Parathyroid adenoma (tissue), 2 donors: ENCODE measurements at regions not wholly inside any gene's neighbourhood (a gene's known extent, or its start where the extent isn't known, plus 50 kb on each side); places are given as distances from the start of the nearest gene placed in this dataset.

Source experiments
- H2AFZ ChIP-seq: fragments of 300-600 bp; sonication (generic); one replicate; pipeline ENCODE4 v1.7.0; 2017; ENCODE audit warnings: antibody characterized with exemption, mild to moderate bottlenecking
- H3K27ac ChIP-seq: fragments of 300-600 bp; sonication (generic); one replicate; pipeline ENCODE4 v1.7.0; 2017
- H3K27me3 ChIP-seq: fragments of 300-600 bp; sonication (generic); one replicate; pipeline ENCODE4 v1.7.0; 2017; ENCODE audit warnings: low read length; ENCODE audit not compliant: control insufficient read depth, insufficient read depth
- H3K36me3 ChIP-seq: fragments of 300-600 bp; sonication (generic); one replicate; pipeline ENCODE4 v1.7.0; 2017; ENCODE audit warnings: low read length; ENCODE audit not compliant: control insufficient read depth, insufficient read depth
- H3K4me1 ChIP-seq: fragments of 300-600 bp; sonication (generic); one replicate; pipeline ENCODE4 v1.7.0; 2017; ENCODE audit warnings: control low read depth
- H3K4me2 ChIP-seq: fragments of 300-600 bp; sonication (generic); one replicate; pipeline ENCODE4 v1.7.0; 2017; ENCODE audit warnings: low read length
- H3K4me3 ChIP-seq: fragments of 300-600 bp; sonication (generic); one replicate; pipeline ENCODE4 v1.7.0; 2017; ENCODE audit warnings: low read depth, low read length
- H3K79me2 ChIP-seq: fragments of 300-600 bp; sonication (generic); one replicate; pipeline ENCODE4 v1.7.0; 2017; ENCODE audit warnings: control low read depth
- H3K9ac ChIP-seq: fragments of 300-600 bp; sonication (generic); one replicate; pipeline ENCODE4 v1.7.0; 2017; ENCODE audit warnings: mild to moderate bottlenecking
- H3K9me3 ChIP-seq: fragments of 300-600 bp; sonication (generic); one replicate; pipeline ENCODE4 v1.7.0; 2017; ENCODE audit warnings: low read length; ENCODE audit not compliant: control insufficient read depth
- CTCF ChIP-seq: fragments of 300-600 bp; sonication (generic); IDR thresholded peaks from one replicate; pipeline ENCODE4 v1.7.0; 2017; ENCODE audit warnings: antibody characterized with exemption, mild to moderate bottlenecking
- donor health status: primary hyperparathyroidism.

- Histone ChIP-seq H3K4me3 (no peak overlapping the region), H3K79me2 (no peaks in the 10 kb centered on the region), H3K27me3 (no peaks in the 10 kb centered on the region), H2AFZ (no peak overlapping the region), H3K9ac (no peak overlapping the region), H3K9me3 (no peaks in the 10 kb centered on the region), H3K4me1 (no peaks in the 10 kb centered on the region), H3K27ac (no peak overlapping the region), H3K36me3 (no peaks in the 10 kb centered on the region), H3K4me2 (no peak overlapping the region)
- no peak for TF ChIP-seq CTCF
Observed at GRCh38 chr1:168442931-168443330, 100.9 kb downstream of the XCL2 start.

DNA sequence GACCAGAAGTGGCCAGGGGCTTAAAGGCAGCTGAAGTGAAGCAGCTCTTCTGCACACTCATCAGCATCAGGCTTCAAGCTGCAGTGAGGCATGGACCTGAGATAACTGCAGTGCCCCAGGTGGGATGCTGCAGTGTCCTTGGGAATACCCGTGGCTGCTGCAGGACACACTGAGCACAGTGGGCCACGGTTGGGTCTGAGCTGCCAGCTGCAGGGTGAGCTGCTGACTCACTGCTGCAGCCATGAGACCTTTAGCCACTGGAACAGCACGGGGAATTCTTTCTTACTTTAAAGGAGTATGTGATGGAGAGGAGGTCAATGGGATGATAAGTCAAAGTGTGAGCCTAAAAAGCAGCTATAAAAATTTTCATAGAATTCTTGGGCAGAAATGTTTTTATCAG lies 102.1 kb downstream of the XCL2 start:
- no peak for TF ChIP-seq CTCF
- Histone ChIP-seq H3K9ac (no peak overlapping the region), H3K27ac (no peak overlapping the region), H3K9me3 (no peaks in the 10 kb centered on the region), H3K36me3 (no peaks in the 10 kb centered on the region), H3K4me1 (no peaks in the 10 kb centered on the region), H3K4me2 (no peak overlapping the region), H3K79me2 (no peaks in the 10 kb centered on the region), H3K27me3 (no peaks in the 10 kb centered on the region), H3K4me3 (no peak overlapping the region), H2AFZ (no peak overlapping the region)

- Histone ChIP-seq H3K4me2 (no peak overlapping the region), H3K4me3 (no peak overlapping the region), H2AFZ (no peak overlapping the region), H3K27me3 (no peaks in the 10 kb centered on the region), H3K4me1 (no peaks in the 10 kb centered on the region), H3K36me3 (no peaks in the 10 kb centered on the region), H3K79me2 (no peaks in the 10 kb centered on the region), H3K27ac (no peak overlapping the region), H3K9me3 (no peaks in the 10 kb centered on the region), H3K9ac (no peak overlapping the region)
- peak; percentile 29 for TF ChIP-seq CTCF
Observed at GRCh38 chr1:168439456-168440375, 104.1 kb downstream of the XCL2 start.

GRCh38 chr1:168438626-168439025 lies 105.2 kb downstream of the XCL2 start:
- no peak overlapping the region for H3K4me3 ChIP-seq
- no peak overlapping the region for H2AFZ ChIP-seq
- H3K4me1 ChIP-seq = no peaks in the 10 kb centered on the region
- H3K4me2 ChIP-seq = no peak overlapping the region
- H3K27me3 ChIP-seq = no peaks in the 10 kb centered on the region
- no peak overlapping the region for H3K9ac ChIP-seq
- H3K27ac ChIP-seq = no peak overlapping the region
- no peaks in the 10 kb centered on the region for H3K79me2 ChIP-seq
- no peak for TF ChIP-seq CTCF
- H3K36me3 ChIP-seq = no peaks in the 10 kb centered on the region
- no peaks in the 10 kb centered on the region for H3K9me3 ChIP-seq

GRCh38 chr1:168437821-168438220 lies 106.0 kb downstream of the XCL2 start:
- H3K4me3 ChIP-seq = no peak overlapping the region
- no peak overlapping the region for H3K27ac ChIP-seq
- no peak overlapping the region for H3K4me2 ChIP-seq
- no peaks in the 10 kb centered on the region for H3K4me1 ChIP-seq
- H3K36me3 ChIP-seq = no peaks in the 10 kb centered on the region
- H3K9ac ChIP-seq = no peak overlapping the region
- TF ChIP-seq CTCF = no peak
- H3K79me2 ChIP-seq = no peaks in the 10 kb centered on the region
- no peaks in the 10 kb centered on the region for H3K27me3 ChIP-seq
- H3K9me3 ChIP-seq = no peaks in the 10 kb centered on the region
- no peak overlapping the region for H2AFZ ChIP-seq
